ENCODE measurements at regions not wholly inside any gene's neighbourhood (a gene's known extent, or its start where the extent isn't known, plus 50 kb on each side); places are given as distances from the start of the nearest gene placed in this dataset.

DNA sequence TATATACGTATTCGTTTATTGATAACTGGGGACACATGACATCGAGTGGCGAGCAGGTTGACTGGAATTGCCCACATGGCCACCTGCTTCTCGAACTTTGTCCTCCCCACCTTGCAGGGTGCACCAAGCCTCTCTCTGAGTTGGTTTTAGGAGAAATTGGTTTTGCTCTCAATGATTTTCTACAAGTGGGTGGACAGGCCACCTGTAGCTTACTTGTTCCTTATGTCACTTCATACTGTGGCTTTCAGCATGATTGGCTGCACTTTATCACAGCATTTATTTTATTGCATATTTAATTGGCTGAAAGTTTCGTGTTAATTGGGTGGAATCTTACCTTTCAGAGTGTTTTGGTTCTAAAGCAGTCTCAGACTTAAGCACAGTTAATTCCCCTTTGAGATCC is 215.6 kb upstream of the SHH start:
- no peak overlapping the region for H3K18ac ChIP-seq (ENCODE audit: low read depth, low read length)
- no peak overlapping the region for H4K5ac ChIP-seq (ENCODE audit: low read depth, low read length)
- in situ Hi-C loops (cut with MboI; ENCODE audit: low sequenced_read_pairs) (no loop called here), intact Hi-C loops (cut with micrococcal nuclease) (no loop called here), dilution Hi-C loops (cut with HindIII; ENCODE audit: low sequenced_read_pairs, unreplicated experiment) (no loop called here)
- TF ChIP-seq RFX5 (IDR thresholded peaks at IDR 0.05; ENCODE audit: low read depth, low read length) (no peak), MAZ (IDR thresholded peaks at IDR 0.05; ENCODE audit: borderline replicate concordance, low read depth, low read length) (no peak), MAFK (IDR thresholded peaks at IDR 0.05; ENCODE audit: low read depth, low read length) (no peak), NFE2L2 (IDR thresholded peaks at IDR 0.05; ENCODE audit: low read depth, low read length) (no peak), SMC3 (IDR thresholded peaks at IDR 0.05; ENCODE audit: low read depth, low read length) (no peak), FOS (IDR thresholded peaks at IDR 0.05; ENCODE audit: low read depth, low read length) (no peak), RCOR1 (IDR thresholded peaks at IDR 0.05; ENCODE audit: insufficient replicate concordance, low read length) (no peak), CTCF (conservative IDR thresholded peaks at IDR 0.05; ENCODE audit: low read depth, low read length) (no peak), CHD1 (IDR thresholded peaks at IDR 0.05; ENCODE audit: low read depth, low read length) (no peak), MXI1 (IDR thresholded peaks at IDR 0.05; ENCODE audit: borderline replicate concordance, low read depth, low read length) (no peak), BHLHE40 (IDR thresholded peaks at IDR 0.05; ENCODE audit: low read depth, low read length) (no peak), CEBPB (IDR thresholded peaks at IDR 0.05; ENCODE audit: low read depth, low read length) (no peak)
- TF ChIP-seq, protein P1, sequence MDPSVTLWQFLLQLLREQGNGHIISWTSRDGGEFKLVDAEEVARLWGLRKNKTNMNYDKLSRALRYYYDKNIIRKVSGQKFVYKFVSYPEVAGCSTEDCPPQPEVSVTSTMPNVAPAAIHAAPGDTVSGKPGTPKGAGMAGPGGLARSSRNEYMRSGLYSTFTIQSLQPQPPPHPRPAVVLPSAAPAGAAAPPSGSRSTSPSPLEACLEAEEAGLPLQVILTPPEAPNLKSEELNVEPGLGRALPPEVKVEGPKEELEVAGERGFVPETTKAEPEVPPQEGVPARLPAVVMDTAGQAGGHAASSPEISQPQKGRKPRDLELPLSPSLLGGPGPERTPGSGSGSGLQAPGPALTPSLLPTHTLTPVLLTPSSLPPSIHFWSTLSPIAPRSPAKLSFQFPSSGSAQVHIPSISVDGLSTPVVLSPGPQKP (IDR thresholded peaks at IDR 0.05; ENCODE audit: borderline replicate concordance, low read depth, low read length), result no peak
- TF ChIP-seq, protein P2, sequence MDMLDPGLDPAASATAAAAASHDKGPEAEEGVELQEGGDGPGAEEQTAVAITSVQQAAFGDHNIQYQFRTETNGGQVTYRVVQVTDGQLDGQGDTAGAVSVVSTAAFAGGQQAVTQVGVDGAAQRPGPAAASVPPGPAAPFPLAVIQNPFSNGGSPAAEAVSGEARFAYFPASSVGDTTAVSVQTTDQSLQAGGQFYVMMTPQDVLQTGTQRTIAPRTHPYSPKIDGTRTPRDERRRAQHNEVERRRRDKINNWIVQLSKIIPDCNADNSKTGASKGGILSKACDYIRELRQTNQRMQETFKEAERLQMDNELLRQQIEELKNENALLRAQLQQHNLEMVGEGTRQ (IDR thresholded peaks at IDR 0.05; ENCODE audit: low read depth, low read length), result no peak
- ATAC-seq (ENCODE audit: low read depth) (no peak), DNase-seq (no peak)
- H2BK15ac ChIP-seq (ENCODE audit: low read depth, low read length), result no peak overlapping the region
- BruUV-seq (replicated peaks), result no TSS peak
- H2BK5ac ChIP-seq (ENCODE audit: low read depth, low read length, poor library complexity, severe bottlenecking), result no peak overlapping the region
- no CpG with 5 or more reads among the region's 6 CpGs for WGBS, 2 experiments (ENCODE audit: extremely low coverage in 2 of 2, insufficient read length in 1 of 2)
- no peak overlapping the region for H3K14ac ChIP-seq (replicated peaks; ENCODE audit: low read depth, low read length)
- H2AK5ac ChIP-seq (ENCODE audit: low read depth, low read length), result no peak overlapping the region
- H3K4me3 ChIP-seq (ENCODE audit: insufficient read depth, low read depth, low read length), result no peak overlapping the region
- H3K4me1 ChIP-seq (ENCODE audit: control insufficient read depth, insufficient read depth, low read length), result no peaks in the 10 kb centered on the region
- peaks cover 22% of the 10 kb centered on the region for H3K9me3 ChIP-seq (ENCODE audit: control insufficient read depth, insufficient read depth, low read length)
- H3K79me1 ChIP-seq (ENCODE audit: low read depth in 1 of 2, low read length in 2 of 2), result no peaks in the 10 kb centered on the region
- H3K56ac ChIP-seq (ENCODE audit: extremely low read depth, insufficient read depth, low read length), result no peak overlapping the region
- no peak overlapping the region for H3K23ac ChIP-seq (ENCODE audit: low read depth, low read length)
- ChIA-PET POLR2A (ENCODE audit: unreplicated experiment) (no interaction called here), CTCF (no interaction called here)
- H3K27me3 ChIP-seq (ENCODE audit: control insufficient read depth, insufficient read depth, low read length), result no peaks in the 10 kb centered on the region
- H4K8ac ChIP-seq (ENCODE audit: low read depth in 2 of 2, low read length in 2 of 2), result no peak overlapping the region
- no peaks in the 10 kb centered on the region for H4K20me1 ChIP-seq (ENCODE audit: insufficient read depth, low read length)
- no peak overlapping the region for H3K4ac ChIP-seq (ENCODE audit: low read depth, low read length)
- H4K91ac ChIP-seq (ENCODE audit: insufficient read depth, low read depth, low read length), result no peak overlapping the region
- no peak overlapping the region for H3K4me2 ChIP-seq (ENCODE audit: low read depth, low read length)
- no peak overlapping the region for H2BK20ac ChIP-seq (ENCODE audit: low read depth, low read length)
- no peak overlapping the region for H2AK9ac ChIP-seq (replicated peaks; ENCODE audit: low read depth, low read length, poor library complexity)
- H3K9ac ChIP-seq (ENCODE audit: low read depth, low read length), result no peak overlapping the region
- H3K27ac ChIP-seq (ENCODE audit: insufficient read depth, low read length), result no peak overlapping the region
- no peak overlapping the region for H2BK120ac ChIP-seq (ENCODE audit: low read depth, low read length)
- no peaks in the 10 kb centered on the region for H3K36me3 ChIP-seq (ENCODE audit: control insufficient read depth, insufficient read depth, low read length)
- H3K9me1 ChIP-seq (ENCODE audit: insufficient read depth, low read length), result no peaks in the 10 kb centered on the region
- H2AFZ ChIP-seq (replicated peaks; ENCODE audit: low read length, poor library complexity), result no peak overlapping the region
